GM18520 (cell line): ENCODE measurements at regions not wholly inside any gene's neighbourhood (a gene's known extent, or its start where the extent isn't known, plus 50 kb on each side); places are given as distances from the start of the nearest gene placed in this dataset.

Experiments
- ATAC-seq: cut with Tn5 transposase; IDR thresholded peaks from one replicate; pipeline ENCODE4 v1.9.1; 2021; ENCODE audit not compliant: unreplicated experiment

- ATAC-seq: no peak
These were observed 278.3 kb downstream of the RBM43 start for GRCh38 chr2:150983314-150983897.

- no peak for ATAC-seq
These were observed 279.8 kb downstream of the RBM43 start for GRCh38 chr2:150981826-150982225.

- no peak for ATAC-seq
These were observed 283.6 kb downstream of the RBM43 start for GRCh38 chr2:150978053-150978452.

- no peak for ATAC-seq
These were observed 284.4 kb downstream of the RBM43 start for GRCh38 chr2:150977296-150977695.

- no peak for ATAC-seq
These were observed 285.1 kb downstream of the RBM43 start for GRCh38 chr2:150976604-150977003.

GRCh38 chr2:150974864-150975263 is 286.8 kb downstream of the RBM43 start:
- ATAC-seq: no peak

GRCh38 chr2:150974234-150974633 is 287.4 kb downstream of the RBM43 start:
- ATAC-seq: no peak

- no peak for ATAC-seq
These were observed 289.8 kb downstream of the RBM43 start for GRCh38 chr2:150971910-150972309.

GRCh38 chr2:150963336-150963735 is 298.3 kb downstream of the RBM43 start:
- ATAC-seq: no peak

GRCh38 chr2:150955231-150955630 is 306.4 kb downstream of the RBM43 start:
- ATAC-seq: no peak

GRCh38 chr2:150946831-150947230 is 314.8 kb downstream of the RBM43 start:
- ATAC-seq: no peak

GRCh38 chr2:150944315-150944714 is 317.3 kb downstream of the RBM43 start:
- ATAC-seq: peak; percentile 53

- ATAC-seq: no peak
These were observed 322.6 kb downstream of the RBM43 start for GRCh38 chr2:150939087-150939486.

- ATAC-seq: no peak
These were observed 323.1 kb downstream of the RBM43 start for GRCh38 chr2:150938527-150938926.

GRCh38 chr2:150937030-150937429 is 324.6 kb downstream of the RBM43 start:
- no peak for ATAC-seq

GRCh38 chr2:150931451-150931850 is 330.2 kb downstream of the RBM43 start:
- no peak for ATAC-seq

GRCh38 chr2:150925611-150926010 is 336.1 kb downstream of the RBM43 start:
- no peak for ATAC-seq

GRCh38 chr2:150924878-150925277 is 336.8 kb downstream of the RBM43 start:
- ATAC-seq: no peak

- ATAC-seq: no peak
These were observed 341.8 kb downstream of the RBM43 start for GRCh38 chr2:150919901-150920300.

- ATAC-seq: no peak
These were observed 343.5 kb downstream of the RBM43 start for GRCh38 chr2:150917961-150918713.

GRCh38 chr2:150916467-150917396 is 344.9 kb downstream of the RBM43 start:
- no peak for ATAC-seq
